Activated CD8-positive, alpha-beta T cell treated with anti-CD3 and anti-CD28 coated beads for 36 hours (primary cell): ENCODE measurements at regions not wholly inside any gene's neighbourhood (a gene's known extent, or its start where the extent isn't known, plus 50 kb on each side); places are given as distances from the start of the nearest gene placed in this dataset.

Source experiments
- ATAC-seq: fragments of 200-7000 bp; cut with Tn5 transposase; one replicate; pipeline ENCODE4 v1.10.0; 2021; ENCODE audit warnings: mild to moderate bottlenecking, moderate library complexity
- CTCF ChIA-PET: fragments of 350-600 bp; sonication (Branson Sonifier 250); formaldehyde crosslinking; loops from one replicate; lab custom pipeline; 2021; ENCODE audit warnings: antibody characterized with exemption; lab: Charles Lee
- POLR2A ChIA-PET: fragments of 350-600 bp; sonication (Branson Sonifier 250); formaldehyde crosslinking; loops from one replicate; lab custom pipeline; 2021; ENCODE audit warnings: antibody characterized with exemption; lab: Charles Lee
- DNase-seq: peaks from one replicate; pipeline ENCODE4 v3.0.0-alpha.2; 2020
- H3K27ac Mint-ChIP-seq: one replicate; pipeline ENCODE4 v1.8.0; 2021; ENCODE audit warnings: mild to moderate bottlenecking, mixed read lengths
- H3K27me3 Mint-ChIP-seq: one replicate; pipeline ENCODE4 v1.8.0; 2021; ENCODE audit warnings: mixed read lengths
- H3K36me3 Mint-ChIP-seq: one replicate; pipeline ENCODE4 v1.8.0; 2021; ENCODE audit warnings: low read depth, mixed read lengths
- H3K4me1 Mint-ChIP-seq: one replicate; pipeline ENCODE4 v1.8.0; 2021; ENCODE audit warnings: low read depth, mixed read lengths
- H3K4me3 Mint-ChIP-seq: one replicate; pipeline ENCODE4 v1.8.0; 2021; ENCODE audit warnings: mild to moderate bottlenecking, moderate library complexity, mixed read lengths
- H3K9me3 Mint-ChIP-seq: one replicate; pipeline ENCODE4 v1.8.0; 2021; ENCODE audit warnings: mixed read lengths
- intact Hi-C: fragments of 100-400 bp; cut with micrococcal nuclease; formaldehyde crosslinking; loops from one replicate; pipeline ENCODE4 v1.10.0; 2022
- TF ChIP-seq, protein P1 (sequence below): fragments of 200-600 bp; IDR thresholded peaks from one replicate; pipeline ENCODE4 v1.8.0; 2022; ENCODE audit warnings: antibody characterized with exemption, mild to moderate bottlenecking

DNA sequence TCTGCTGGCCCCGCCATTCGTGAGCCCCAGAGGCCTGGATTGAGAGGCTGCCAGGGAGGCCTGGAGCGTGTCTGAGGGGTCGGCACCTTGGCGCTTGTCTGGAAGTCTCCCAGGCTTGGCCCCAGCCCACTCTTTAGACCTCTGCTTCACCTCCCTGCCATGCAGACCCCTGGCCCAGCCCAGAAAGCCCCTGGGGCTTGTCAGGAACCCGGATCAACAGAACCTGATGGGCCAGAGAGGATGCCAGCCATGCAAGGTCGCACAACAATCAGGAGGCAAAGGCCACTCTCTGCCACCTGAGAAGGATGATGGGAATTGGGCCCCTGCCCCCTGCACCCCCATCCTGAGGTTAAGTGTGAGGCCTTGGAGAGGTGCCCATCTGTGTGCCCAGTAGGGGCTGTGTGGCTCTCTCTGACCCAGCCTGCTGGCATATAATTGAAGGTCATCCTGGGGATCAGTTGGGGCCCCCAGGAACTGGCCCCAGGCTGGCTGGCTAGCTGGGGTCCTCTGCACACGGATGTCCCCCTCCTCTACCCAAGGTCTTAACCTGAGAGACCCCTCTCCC, 103.3 kb upstream of the SLC6A6 start:
- POLR2A ChIA-PET, result no interaction called here
- H3K4me3 Mint-ChIP-seq, result no peak overlapping the region
- no peak overlapping the region for H3K27ac Mint-ChIP-seq
- CTCF ChIA-PET, result no interaction called here
- intact Hi-C loops, result no loop called here
- TF ChIP-seq, protein P1, sequence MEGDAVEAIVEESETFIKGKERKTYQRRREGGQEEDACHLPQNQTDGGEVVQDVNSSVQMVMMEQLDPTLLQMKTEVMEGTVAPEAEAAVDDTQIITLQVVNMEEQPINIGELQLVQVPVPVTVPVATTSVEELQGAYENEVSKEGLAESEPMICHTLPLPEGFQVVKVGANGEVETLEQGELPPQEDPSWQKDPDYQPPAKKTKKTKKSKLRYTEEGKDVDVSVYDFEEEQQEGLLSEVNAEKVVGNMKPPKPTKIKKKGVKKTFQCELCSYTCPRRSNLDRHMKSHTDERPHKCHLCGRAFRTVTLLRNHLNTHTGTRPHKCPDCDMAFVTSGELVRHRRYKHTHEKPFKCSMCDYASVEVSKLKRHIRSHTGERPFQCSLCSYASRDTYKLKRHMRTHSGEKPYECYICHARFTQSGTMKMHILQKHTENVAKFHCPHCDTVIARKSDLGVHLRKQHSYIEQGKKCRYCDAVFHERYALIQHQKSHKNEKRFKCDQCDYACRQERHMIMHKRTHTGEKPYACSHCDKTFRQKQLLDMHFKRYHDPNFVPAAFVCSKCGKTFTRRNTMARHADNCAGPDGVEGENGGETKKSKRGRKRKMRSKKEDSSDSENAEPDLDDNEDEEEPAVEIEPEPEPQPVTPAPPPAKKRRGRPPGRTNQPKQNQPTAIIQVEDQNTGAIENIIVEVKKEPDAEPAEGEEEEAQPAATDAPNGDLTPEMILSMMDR, result no peak
- H3K9me3 Mint-ChIP-seq, result no peaks in the 10 kb centered on the region
- H3K36me3 Mint-ChIP-seq, result no peaks in the 10 kb centered on the region
- no peak for ATAC-seq
- no peak for DNase-seq
- H3K27me3 Mint-ChIP-seq, result peaks cover 2% of the 10 kb centered on the region
- H3K4me1 Mint-ChIP-seq, result no peaks in the 10 kb centered on the region

DNA sequence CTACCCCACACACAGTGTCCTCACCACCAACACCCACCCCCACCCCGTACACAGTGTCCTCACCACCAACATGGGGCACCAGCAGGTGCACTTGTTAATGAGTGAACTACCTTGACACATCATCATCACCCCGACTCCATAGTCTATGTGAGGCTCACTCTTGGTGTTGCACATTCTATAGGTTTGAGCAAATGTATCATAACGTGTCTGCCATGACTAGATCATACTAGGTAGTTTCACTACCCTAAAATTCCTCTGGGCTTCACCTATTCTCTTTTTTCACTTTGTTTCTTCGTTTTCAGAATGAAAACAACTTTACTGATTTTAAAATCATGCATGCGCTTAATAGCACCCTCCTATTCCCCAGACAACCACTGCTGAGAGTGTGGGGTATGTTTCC, 102.6 kb upstream of the SLC6A6 start:
- Mint-ChIP-seq H3K27ac (no peak overlapping the region), H3K27me3 (no peaks in the 10 kb centered on the region), H3K36me3 (no peaks in the 10 kb centered on the region), H3K4me1 (no peaks in the 10 kb centered on the region), H3K4me3 (no peak overlapping the region), H3K9me3 (no peaks in the 10 kb centered on the region)
- ChIA-PET CTCF (no interaction called here), POLR2A (interaction anchor here (0.6 kb wide), 1 partner anchor 166 kb away, joined by 3 read pairs; no protein-coding TSS in a partner anchor)
- TF ChIP-seq, protein P1, result no peak
- intact Hi-C loops, result no loop called here
- ATAC-seq, result no peak
- no peak for DNase-seq

DNA sequence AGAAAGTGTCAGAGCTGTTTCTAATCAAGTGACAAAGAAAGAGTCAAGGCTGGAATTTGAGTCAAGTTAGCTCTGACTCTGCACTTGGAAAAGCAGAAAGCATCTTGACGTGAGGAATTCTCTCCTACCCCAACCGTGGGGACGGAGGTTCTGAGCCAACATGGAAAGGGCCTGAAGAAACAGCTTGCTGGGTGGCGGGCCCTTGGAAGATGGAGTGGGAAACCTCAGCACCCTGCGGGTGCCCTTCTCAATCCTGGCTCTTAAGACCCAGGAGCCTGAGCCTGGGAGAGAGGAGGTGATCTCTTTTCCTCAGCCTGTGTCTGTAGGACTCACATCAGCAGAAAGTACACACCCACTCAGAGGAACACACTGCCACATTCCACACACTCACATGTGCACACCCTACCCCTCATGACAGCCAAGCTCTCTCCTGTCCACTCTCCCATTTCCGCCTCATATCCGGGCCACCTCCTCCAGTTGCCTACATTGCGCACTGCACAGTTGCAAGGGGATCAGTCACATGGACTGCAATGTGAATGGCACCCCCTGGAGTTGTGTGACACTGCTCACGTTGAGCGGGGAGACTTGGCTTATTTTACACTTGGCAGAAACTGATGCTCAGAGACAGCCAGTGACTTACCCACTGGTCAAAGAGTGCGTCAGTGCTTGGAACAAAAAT, 101.5 kb upstream of the SLC6A6 start:
- DNase-seq (no peak), ATAC-seq (no peak)
- H3K9me3 Mint-ChIP-seq, result no peaks in the 10 kb centered on the region
- intact Hi-C loops, result no loop called here
- TF ChIP-seq, protein P1, result no peak
- no peaks in the 10 kb centered on the region for H3K36me3 Mint-ChIP-seq
- ChIA-PET POLR2A (no interaction called here), CTCF (interaction anchor here (1.3 kb wide), 1 partner anchor 40 kb away, joined by 3 read pairs; no protein-coding TSS in a partner anchor)
- no peaks in the 10 kb centered on the region for H3K4me1 Mint-ChIP-seq
- H3K27ac Mint-ChIP-seq, result no peak overlapping the region
- H3K27me3 Mint-ChIP-seq, result peaks cover 2% of the 10 kb centered on the region
- H3K4me3 Mint-ChIP-seq, result no peak overlapping the region

DNA sequence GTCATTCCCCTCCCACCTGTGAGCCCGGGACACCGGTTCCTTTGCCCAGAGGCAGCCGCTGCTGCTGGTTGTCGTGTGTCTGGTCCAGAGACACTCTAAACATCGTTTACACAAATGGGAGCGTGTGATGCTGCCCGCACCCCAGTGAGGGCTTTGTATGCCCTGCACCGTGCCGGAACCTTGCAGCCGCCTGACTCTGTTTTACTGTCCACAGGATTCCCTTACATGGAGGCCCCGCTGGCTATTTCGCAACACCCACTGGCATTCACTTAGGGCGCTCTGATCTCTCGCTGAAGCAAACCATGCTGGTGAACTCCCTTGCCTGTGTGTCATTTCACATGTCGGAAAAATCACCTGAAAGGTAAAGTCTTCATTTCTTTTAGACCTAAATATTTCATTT, 100.8 kb upstream of the SLC6A6 start:
- intact Hi-C loops, result no loop called here
- Mint-ChIP-seq H3K27ac (no peak overlapping the region), H3K27me3 (peaks cover 6% of the 10 kb centered on the region), H3K4me1 (no peaks in the 10 kb centered on the region), H3K36me3 (no peaks in the 10 kb centered on the region), H3K4me3 (no peak overlapping the region), H3K9me3 (no peaks in the 10 kb centered on the region)
- CTCF ChIA-PET, result interaction anchor here (1.3 kb wide), 1 partner anchor 41 kb away, joined by 3 read pairs; no protein-coding TSS in a partner anchor
- ATAC-seq (no peak), DNase-seq (no peak)
- POLR2A ChIA-PET, result no interaction called here
- TF ChIP-seq, protein P1, result no peak

DNA sequence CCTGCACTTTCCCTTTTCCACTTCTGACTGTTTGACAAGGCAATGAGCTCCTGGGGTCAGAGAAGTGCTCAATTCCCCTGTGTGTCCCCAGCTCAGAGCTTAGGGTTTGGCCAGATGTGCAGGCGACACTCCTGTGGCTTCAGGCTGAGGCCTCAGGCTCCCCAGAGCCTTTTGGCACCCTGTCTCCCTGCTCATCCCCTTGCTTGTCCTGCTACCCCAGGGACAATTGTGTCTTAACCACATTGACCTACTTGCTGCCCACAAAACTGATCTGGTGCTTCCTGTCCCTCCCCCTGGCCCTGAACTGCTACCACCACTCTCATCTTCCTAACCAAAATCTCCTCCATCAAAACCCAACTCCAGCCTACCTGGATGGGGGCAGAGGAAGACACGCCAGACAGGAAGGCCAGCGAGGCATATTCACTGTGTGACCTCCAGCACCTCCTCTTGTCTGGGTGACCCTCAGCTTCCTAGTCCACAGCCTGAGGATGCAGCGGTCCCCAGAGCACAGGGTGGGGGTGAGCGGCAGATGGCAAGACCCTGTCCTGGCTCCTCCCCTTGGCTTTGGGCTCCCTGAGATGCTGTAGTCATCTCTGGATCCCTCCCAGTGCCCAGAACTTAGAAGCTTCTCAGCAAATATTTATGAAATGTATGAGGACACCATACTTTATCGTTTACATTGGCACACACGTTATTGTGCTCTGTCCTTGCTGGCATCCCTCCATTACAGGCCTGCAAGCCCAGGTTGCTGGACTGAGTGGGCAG, 98.9 kb upstream of the SLC6A6 start:
- intact Hi-C loops, result no loop called here
- H3K4me3 Mint-ChIP-seq, result no peak overlapping the region
- H3K9me3 Mint-ChIP-seq, result no peaks in the 10 kb centered on the region
- ATAC-seq (no peak), DNase-seq (no peak)
- H3K27ac Mint-ChIP-seq, result no peak overlapping the region
- peaks cover 6% of the 10 kb centered on the region for H3K27me3 Mint-ChIP-seq
- ChIA-PET CTCF (interaction anchor here (0.9 kb wide), 1 partner anchor 164 kb away, joined by 3 read pairs; no protein-coding TSS in a partner anchor), POLR2A (no interaction called here)
- TF ChIP-seq, protein P1, result no peak
- no peaks in the 10 kb centered on the region for H3K4me1 Mint-ChIP-seq
- no peaks in the 10 kb centered on the region for H3K36me3 Mint-ChIP-seq
